VCaP (cell line): ENCODE measurements at regions not wholly inside any gene's neighbourhood (a gene's known extent, or its start where the extent isn't known, plus 50 kb on each side); places are given as distances from the start of the nearest gene placed in this dataset.

ENCODE experiments used
- H3K27ac ChIP-seq: fragments of 450-650 bp; 2 replicates; pipeline ENCODE4 v1.5.1; 2017
- CTCF ChIP-seq: fragments of 450-650 bp; conservative IDR thresholded peaks from 2 replicates; pipeline ENCODE4 v1.5.1; 2017; ENCODE audit warnings: mild to moderate bottlenecking, moderate library complexity

- no peak for TF ChIP-seq CTCF
- no peak overlapping the region for H3K27ac ChIP-seq
Observed at GRCh38 chr6:103018426-103018825, 1624.9 kb downstream of the GRIK2 start.

- no peak overlapping the region for H3K27ac ChIP-seq
- no peak for TF ChIP-seq CTCF
Observed at GRCh38 chr6:103017878-103018277, 1624.4 kb downstream of the GRIK2 start.

GRCh38 chr6:103011605-103012004, 1618.1 kb downstream of the GRIK2 start:
- TF ChIP-seq CTCF: no peak
- no peak overlapping the region for H3K27ac ChIP-seq

- TF ChIP-seq CTCF: no peak
- H3K27ac ChIP-seq: no peak overlapping the region
Observed at GRCh38 chr6:103002282-103002681, 1608.8 kb downstream of the GRIK2 start.

GRCh38 chr6:103001724-103002123, 1608.2 kb downstream of the GRIK2 start:
- TF ChIP-seq CTCF: no peak
- H3K27ac ChIP-seq: no peak overlapping the region

GRCh38 chr6:103000688-103001087, 1607.2 kb downstream of the GRIK2 start:
- no peak for TF ChIP-seq CTCF
- no peak overlapping the region for H3K27ac ChIP-seq

GRCh38 chr6:102995491-102995890, 1602.0 kb downstream of the GRIK2 start:
- H3K27ac ChIP-seq: no peak overlapping the region
- no peak for TF ChIP-seq CTCF

GRCh38 chr6:102994866-102995265, 1601.4 kb downstream of the GRIK2 start:
- TF ChIP-seq CTCF: no peak
- H3K27ac ChIP-seq: no peak overlapping the region
